Right lung (tissue), 2 donors: ENCODE measurements at regions not wholly inside any gene's neighbourhood (a gene's known extent, or its start where the extent isn't known, plus 50 kb on each side); places are given as distances from the start of the nearest gene placed in this dataset.
"Not testable (repeated sequence)": the region's sequence is repeated elsewhere in the genome, so short reads cannot be mapped to it uniquely, and the experiment has no call there.

Source experiments
- DNase-seq, 2 donors: peaks; one replicate each; pipeline ENCODE4 v3.0.0-alpha.2; 2013

DNA sequence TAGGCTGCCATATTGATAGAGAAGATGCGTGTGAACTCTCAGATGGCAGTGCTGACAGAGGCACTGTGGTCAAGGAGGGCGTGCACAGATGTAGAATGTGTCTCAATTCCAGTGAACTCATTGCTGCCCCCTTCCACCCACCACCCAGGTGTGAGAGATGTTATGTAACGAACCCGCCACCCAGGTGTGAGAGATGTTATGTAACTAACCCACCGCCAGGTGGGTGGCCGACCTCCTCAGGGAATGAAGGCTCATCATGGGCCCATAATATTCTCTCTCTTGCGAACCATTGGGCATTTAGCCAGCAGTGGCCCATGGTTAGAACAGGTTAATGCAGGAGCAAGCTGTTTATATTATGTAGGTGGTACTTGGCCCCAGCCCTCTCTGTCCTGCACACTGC, 140.4 kb upstream of the MTPN start:
- no peak for DNase-seq

DNA sequence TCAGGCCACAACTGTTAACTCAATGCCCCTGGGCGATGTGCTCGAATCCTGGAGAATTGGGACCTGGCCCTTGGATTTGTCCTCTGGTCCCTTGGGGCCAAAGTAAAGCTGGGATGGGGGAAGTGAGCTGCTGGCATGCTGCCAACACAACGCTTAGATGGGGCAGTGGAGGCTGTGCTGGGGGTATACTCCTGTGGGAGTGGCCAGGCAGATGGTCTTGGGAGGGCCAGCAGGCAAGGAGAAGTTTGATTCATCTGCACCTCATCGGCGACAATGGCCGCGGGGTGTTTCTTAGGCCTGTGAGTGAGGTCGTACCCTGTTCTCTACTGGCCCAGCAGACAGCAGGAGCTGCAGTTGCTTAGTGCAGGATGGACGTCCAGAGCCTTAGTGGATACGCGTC, 139.0 kb upstream of the MTPN start:
- DNase-seq, result no peak

DNA sequence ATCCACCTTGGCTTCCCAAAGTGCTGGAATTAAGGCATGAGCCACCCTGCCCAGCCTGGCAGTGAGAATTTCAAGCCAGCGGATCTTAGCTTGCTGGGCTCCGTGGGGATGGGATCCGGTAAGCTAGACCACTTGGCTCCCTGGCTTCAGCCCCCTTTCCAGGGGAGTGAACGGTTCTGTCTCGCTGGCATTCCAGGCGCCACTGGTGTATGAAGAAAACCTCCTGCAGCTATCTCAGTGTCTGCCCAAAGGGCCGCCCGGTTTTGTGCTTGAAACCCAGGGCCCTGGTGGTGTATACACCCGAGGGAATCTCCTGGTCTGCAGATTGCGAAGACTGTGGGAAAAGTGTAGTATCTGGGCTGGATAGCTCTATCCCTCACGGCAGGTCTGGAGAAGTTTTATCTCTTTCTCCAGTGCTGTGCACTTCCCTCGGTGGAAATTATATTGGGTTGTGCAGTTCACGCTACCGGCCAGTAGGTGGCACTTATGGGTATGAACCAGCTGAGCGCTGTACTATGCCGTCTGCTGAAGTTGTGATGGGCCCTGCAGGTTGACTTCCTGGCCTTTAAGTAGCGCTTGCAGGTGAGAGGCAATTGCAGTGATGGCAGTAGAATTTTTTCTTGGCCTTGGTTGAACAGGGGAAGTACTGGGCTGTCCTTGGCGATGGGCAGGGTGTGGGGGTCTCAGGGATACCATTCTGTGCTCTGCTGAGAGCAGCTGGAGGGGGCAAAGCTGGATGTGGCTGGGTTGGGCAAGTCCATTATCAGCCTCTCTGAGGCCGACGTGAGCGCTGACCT, 138.0 kb upstream of the MTPN start:
- DNase-seq, result no peak

DNA sequence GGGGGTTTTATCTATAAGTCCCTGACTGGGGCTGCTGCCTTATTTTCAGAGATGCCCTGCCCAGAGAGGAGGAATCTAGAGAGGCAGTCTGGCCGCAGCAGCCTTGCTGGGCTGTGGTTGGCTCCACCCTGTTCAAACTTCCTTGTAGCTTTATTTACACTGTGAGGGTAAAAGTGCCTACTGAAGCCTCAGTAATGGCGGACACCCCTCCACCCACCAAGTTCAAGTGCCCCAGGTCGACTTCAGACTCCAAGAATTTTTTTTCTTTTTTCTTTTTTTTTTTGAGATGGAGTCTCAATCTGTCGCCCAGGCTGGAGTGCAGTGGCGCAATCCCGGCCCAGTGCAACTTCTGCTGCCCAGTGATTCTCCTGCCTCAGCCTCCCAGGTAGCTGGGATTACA, 137.3 kb upstream of the MTPN start:
- DNase-seq, result not testable (repeated sequence)

DNA sequence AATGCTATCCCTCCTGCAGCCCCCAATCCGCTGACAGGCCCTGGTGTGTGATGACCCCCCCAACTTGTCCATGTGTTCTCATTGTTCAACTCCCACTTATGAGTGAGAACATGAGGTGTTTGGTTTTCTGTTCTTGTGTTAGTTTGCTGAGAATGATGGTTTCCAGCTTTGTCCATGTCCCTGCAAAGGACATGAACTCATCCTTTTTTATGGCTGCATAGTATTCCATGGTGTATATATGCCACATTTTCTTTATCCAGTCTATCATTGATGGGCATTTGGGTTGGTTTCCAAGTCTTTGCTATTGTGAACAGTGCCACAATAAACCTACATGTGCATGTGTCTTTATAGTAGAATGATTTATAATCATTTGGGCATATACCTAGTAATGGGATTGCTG, 131.9 kb upstream of the MTPN start:
- DNase-seq, result not testable (repeated sequence)

DNA sequence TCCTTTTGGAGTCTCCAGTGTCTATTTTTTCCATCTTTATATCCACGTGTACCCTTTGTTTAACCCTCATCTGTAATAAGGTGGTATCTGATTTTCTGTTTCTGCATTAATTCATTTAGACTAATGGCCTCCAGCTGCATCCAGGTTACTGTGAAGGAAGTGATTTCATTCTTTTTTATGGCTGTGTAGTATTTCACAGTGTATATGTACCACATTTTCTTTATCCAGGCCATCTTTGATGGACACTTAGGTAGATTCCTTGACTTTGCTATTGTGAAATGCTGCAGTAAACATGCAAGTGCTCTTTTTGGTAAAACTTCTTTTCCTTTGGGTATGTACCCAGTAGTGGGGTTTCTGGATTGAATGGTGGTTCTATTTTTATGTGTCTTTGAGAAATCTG, 128.0 kb upstream of the MTPN start:
- no peak for DNase-seq

DNA sequence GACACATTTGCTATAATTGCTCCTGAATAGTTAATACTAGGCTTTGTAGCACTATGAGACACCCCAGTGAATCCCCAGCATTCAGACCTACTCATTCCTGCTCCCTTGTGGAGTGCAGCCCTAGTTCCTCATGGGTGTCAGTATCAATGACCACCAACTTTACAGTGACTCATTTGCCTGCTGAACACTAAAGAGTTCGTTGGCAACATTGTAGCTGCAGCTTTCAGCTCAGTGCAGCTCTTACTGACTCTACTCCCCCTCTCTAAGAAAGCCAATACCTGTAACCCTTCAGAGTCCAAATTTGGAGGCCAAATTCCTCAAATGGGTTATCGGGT, 127.1 kb upstream of the MTPN start:
- DNase-seq, result no peak

DNA sequence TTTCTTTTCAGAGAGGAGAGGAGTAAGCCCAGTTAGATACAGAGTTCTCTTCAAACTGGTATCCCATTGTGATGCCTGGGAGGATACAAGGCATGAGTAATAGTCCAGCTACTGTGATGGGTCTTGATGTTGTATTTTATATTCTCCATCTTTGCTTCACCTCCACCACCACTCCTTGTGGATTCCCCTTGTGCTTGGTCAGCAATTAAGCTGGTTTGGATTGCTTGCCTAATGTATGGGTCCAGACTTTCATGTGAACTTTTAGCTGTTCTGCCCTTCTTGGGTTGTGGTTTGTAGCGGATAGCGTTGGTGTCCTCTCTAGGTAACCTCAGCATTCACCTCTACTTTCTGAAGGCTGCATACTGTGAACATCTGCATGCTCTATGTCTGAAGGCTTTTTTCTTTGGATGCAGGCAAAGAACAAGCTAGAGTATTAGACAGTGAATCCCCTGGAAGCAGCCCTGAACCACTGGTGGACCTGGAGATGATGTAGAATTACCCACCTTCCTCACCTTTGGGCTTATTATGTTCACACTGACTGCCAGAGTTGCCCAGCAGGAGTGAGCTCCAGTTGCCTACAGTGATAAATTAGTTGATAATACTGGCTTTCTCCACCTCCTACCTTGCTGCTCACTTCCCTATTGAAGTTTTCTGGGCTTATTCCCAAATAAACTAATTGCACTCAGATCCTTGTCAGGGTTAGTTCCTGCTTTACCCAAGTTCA, 126.5 kb upstream of the MTPN start:
- DNase-seq, result no peak

DNA sequence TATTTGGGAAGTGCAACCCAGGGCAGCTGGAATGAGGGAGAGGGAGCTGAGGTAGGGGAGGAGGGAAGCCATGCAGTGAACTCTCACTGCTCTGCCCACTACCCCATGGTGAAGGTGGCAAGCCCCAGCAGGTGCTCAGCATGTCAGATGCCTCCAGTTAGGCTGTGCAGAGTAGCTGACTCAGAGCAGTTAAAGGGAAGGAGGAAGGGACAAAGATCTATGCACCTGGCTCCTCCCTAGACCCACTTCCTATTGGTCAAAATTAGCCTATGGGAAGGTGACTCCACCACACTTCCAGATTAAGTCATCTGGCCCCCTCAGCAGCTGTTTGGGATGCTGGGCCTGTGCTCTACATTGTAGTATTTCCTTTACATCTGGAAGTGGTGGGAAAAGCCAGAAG, 125.7 kb upstream of the MTPN start:
- no peak for DNase-seq

DNA sequence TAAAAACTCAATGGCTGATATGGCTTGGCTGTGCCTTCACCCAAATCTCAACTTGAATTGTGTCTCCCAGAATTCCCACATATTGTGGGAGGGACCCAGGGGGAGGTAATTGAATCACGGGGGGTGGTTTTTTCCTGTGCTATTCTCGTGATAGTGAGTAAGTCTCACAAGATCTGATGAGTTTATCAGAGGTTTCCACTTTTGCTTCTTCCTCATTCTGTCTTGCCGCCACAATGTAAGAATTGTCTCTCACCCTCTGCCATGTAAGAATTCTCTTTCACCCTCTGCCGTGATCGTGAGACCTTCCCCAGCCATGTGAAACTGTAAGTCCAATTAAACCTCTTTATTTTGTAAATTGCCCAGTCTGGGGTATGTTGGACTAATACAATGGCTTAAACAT, 115.6 kb upstream of the MTPN start:
- DNase-seq, result not testable (repeated sequence)

DNA sequence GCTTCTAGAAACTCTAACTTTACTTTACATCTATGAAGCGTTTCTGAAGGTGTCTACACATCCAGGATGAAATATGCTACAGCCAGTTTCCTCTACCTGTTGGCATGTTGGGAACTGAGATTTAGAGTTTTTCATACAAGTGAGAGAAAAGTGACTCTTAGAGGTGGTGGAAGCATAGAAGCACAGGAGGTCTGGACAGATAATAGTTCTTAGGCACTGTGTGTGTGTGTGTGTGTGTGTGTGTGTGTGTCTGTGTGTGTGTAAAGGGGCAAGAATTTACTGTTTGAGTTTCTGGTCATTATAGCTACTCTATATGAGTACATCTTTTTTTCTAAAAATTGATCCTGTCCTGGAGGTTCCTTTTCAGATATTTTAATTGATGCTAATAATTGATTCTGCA, 110.7 kb upstream of the MTPN start:
- DNase-seq, result no peak

DNA sequence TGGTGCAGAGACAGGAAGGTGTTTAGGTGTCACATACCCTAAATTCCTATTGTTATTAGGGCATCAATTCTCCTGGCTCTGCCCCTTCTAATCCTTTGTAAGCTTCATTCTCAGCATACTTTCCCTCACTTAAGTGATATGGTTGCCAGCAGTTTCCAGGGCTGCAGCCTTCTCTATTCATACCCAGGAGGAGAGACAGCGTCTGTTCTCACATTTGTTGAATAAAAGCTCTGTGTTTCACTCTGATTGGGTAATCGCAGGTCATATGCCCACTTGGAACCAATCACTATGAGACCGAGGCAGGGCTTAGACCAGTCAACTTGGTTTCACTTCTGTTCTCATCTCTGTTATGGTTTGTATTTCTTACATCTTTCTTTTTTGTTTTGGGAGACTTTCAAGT, 109.6 kb upstream of the MTPN start:
- peak; percentile 76 to 84 for DNase-seq

DNA sequence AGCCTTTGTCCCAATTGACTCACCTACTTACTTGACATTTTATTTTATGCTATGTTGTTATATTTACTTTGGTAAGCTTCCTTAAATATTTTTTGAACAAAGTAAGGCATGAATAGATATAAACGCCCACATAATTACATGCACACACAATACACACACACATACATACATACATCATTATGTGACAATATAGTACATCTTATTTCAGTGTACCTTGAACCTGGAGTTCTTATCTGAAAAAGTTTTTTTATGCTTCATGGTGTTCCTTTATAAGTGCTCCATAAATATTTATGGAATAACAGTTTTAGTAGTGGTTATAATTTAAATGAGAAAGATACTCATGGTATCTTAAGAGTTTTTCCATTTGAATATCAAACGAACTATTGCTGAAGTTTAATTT, 102.8 kb upstream of the MTPN start:
- no peak for DNase-seq

DNA sequence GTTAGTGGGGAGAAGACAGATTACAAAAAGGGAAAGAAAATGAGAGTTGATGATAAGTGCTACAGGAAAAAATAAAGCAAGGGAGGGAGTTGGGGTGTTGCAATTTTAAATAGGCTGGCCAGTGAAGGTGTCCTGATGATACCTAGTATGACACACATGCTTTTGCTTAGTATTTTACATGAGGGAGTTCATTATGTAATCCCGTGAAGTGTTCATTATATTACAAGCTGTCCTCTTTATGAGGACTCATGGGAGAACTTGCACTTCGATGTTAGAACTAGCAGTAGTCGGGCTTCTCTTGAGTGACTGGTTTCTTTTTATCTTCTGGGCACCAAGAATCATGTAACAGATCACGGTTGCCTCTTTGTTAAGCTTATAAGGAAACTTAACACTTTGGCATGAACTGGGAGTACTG, 102.3 kb upstream of the MTPN start:
- DNase-seq, result no peak

DNA sequence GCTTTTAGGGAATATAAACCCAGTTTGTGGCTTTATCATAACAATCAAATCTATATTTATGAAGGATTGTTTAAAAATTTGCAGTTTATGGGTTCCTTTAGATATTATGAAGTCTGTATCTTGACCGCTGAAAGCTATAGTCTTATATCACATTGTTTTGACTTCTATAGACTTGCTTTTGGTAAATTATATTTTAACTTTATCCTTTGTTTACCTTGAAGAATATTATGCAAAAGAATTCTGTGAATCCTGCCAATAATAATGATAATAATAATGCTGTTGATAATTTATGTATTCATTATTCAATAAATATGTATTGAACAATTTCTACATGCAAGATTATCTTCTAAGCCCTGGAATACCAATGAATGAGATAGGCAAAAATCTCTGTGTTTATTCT, 101.9 kb upstream of the MTPN start:
- DNase-seq, result no peak

DNA sequence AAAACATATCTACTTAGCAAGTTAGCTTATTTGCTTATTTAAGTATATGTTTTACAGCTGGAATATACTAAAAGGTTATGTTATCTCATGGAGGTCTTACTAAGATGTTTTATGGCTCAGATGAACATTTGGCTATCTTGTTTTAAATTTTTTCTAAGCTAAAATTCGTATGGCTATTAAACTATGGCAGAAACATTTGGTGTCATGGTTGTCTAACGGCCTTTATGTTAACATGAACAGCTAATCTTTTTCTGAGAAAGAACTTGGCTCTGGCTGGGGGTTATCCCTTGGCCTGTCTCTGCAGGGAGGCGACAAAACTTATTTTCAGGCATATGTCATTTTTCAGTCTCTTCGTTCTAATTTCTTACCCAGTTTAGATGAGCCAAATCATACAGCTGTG, 101.5 kb upstream of the MTPN start:
- DNase-seq, result no peak

DNA sequence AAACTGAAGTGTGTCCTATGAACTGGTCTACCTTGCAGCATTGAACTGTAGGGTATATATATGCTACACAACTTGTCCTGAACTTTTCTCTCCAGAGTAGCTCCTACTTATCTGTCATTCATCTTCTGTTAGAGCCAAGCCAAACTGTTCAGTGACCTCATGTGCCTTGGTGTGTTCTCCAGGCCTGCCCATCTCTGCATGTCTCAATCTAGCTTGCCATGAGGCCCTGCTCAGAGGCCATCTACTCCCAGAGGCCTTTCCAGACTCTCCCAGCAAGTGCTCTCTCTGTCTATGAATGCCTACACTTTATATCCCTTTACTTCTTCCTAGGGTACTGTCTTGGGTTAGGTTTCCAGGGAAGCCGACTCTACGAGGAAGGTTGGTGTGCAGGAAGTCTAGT, 99.8 kb upstream of the MTPN start:
- DNase-seq, result no peak

DNA sequence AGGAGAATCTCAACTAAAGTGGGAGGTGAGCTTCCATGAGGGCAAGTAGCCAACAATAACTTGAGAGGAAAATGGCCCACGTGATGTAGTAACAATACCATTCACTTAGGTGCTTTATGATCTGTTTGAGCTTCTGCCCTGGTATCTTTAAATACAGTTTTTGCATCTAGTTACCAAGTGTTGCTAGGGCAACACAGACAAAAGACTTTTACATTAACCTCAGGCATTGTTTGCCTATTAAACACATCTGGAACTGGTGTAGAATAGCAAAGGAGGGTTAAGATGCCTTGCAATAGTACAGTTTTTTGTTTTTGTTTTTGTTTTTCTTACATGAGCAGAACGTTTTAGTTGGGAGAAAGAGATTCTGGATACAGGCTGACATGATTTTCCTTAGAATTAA, 97.7 kb upstream of the MTPN start:
- DNase-seq, result no peak

DNA sequence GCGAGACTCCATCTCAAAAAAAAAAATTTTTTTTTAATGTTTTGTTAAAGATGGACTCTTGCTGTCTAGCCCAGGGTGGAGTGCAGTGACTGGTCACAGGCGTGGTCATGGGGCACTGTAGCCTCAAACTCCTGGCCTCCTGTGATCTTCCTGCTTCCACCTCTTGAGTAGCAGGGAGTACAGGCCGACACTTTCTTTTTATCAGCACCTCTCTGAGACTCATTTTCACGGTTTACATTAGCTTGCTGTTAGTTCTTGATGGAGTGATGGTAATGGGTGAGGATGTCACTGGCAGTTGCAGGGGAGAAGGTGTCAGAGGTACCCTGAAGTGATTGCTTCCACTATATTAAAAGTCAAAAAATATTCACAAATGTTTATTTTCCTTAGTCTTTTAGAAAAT, 95.3 kb upstream of the MTPN start:
- DNase-seq, result no peak

DNA sequence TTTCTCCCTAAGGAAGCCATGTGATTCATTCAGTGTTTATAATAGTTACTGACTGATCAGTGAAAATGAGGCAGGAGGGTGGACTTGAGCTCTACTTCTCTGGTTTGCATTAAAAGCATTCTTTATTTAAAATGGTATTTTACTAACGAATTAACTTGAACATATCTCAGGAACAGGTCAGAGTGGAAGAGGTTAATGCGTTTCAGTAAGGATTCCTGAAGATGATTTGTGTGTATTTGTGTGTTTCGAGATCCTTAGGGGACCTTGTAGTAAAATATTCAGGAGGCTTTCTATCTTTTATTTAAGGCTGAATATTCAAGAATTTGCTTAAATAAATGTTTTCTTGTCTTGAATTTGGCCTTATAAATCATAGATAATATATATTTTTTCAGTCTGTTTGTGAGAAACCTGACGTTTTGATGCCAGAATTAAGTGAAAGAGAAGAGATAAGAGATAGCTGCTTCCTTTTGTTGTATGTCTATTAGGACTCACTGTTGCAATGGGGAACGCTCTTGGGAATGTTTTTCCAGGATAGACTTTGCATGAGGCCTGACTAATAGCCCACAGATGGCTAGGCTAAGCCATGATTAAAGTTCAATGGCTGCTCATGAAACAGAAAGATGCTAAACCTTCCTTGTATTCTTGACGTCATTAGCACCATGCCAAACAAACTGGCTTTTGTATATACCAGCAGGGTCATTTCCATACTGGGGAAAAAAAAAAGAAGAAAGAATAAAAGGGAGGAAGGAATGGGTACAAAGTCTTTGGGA, 93.8 kb upstream of the MTPN start:
- no peak for DNase-seq

DNA sequence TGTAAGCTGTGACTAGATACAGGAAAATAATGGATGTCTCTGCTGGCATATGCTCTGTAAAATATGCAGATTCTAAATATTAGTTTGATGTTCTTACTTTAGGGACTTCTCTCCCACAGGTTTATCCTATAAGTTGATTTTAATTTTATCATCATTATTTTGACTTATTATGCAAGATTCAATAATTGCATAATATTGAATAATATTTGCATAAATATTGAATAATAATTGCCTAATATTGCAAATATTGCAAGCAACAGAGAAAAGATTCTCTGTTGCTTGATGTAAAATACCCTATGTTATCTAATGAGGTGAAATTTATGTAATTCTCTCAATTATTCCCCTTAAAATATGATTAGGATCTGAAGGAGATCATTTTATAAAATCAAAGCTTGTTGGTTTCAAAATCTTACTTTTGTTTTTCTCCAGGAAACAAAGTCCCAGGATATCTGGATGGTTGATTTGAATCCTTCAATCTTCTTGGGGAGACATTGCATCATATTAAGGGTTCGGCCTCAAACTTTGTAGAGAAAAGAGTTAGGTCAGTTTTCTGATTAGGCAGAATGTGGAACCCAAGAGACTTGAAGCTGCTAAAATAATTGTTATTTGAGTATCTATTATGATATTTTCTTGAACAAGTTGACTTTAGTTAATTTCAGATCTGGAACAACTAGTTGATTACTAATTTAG, 92.8 kb upstream of the MTPN start:
- no peak for DNase-seq

DNA sequence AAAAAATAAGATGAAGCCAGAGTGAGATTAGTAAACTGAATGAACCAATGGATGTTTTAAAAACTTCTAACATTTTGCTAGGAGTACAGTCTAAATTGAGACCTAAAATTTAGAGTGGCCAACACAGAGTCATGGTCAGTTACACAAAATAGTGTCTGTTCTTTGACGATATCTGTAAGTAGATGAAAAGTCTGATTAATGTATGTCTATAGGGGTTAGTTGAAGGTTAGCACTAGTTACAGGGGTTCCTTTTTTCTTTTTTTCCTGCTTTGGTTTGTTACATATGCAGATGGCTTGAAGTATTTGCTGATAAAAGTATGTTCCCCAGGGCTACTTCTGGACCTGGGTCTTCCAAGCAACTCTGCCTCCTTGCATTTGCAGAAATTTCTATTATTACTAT, 90.1 kb upstream of the MTPN start:
- DNase-seq, result no peak
